CD8-positive, alpha-beta memory T cell (primary cell): ENCODE measurements at regions not wholly inside any gene's neighbourhood (a gene's known extent, or its start where the extent isn't known, plus 50 kb on each side); places are given as distances from the start of the nearest gene placed in this dataset.

ENCODE experiments used
- CTCF ChIA-PET: fragments of 350-600 bp; sonication (Branson Sonifier 250); formaldehyde crosslinking; loops from one replicate; lab custom pipeline; 2021; ENCODE audit warnings: antibody characterized with exemption; lab: Charles Lee
- POLR2A ChIA-PET: fragments of 350-600 bp; sonication (Branson Sonifier 250); formaldehyde crosslinking; loops from one replicate; lab custom pipeline; 2021; ENCODE audit warnings: antibody characterized with exemption; lab: Charles Lee
- DNase-seq, 5 donors: peaks; one replicate each; pipeline versions ENCODE4 v3.0.0 to v3.0.0-alpha.2; 2020 to 2022; ENCODE audit warnings: mixed read lengths in 1 of 5
- H3K27ac ChIP-seq: one replicate; pipeline ENCODE4 v1.7.0; 2013; ENCODE audit warnings: low read depth, mild to moderate bottlenecking, low read length, moderate library complexity
- H3K27me3 ChIP-seq: 2 replicates; pipeline ENCODE4 v1.7.0; 2013; ENCODE audit warnings: low read length, mild to moderate bottlenecking; ENCODE audit not compliant: insufficient read depth, poor library complexity, severe bottlenecking
- H3K36me3 ChIP-seq: 2 replicates; pipeline ENCODE4 v1.7.0; 2013; ENCODE audit warnings: mild to moderate bottlenecking, low read length, moderate library complexity; ENCODE audit not compliant: insufficient read depth
- H3K4me1 ChIP-seq: 2 replicates; pipeline ENCODE4 v1.7.0; 2013; ENCODE audit warnings: mild to moderate bottlenecking, low read length, moderate library complexity; ENCODE audit not compliant: insufficient read depth
- H3K4me3 ChIP-seq: 2 replicates; pipeline ENCODE4 v1.7.0; 2013; ENCODE audit warnings: mild to moderate bottlenecking, low read length
- H3K9me3 ChIP-seq: 2 replicates; pipeline ENCODE4 v1.7.0; 2013; ENCODE audit warnings: mild to moderate bottlenecking, low read length
- H3K27ac Mint-ChIP-seq, 8 donors: one replicate each; pipeline ENCODE4 v1.8.0; 2020 to 2021; ENCODE audit warnings: mixed read lengths in 8 of 8, mild to moderate bottlenecking in 6 of 8, inconsistent platforms in 3 of 8, moderate library complexity in 3 of 8
- H3K27me3 Mint-ChIP-seq, 2 donors: one replicate each; pipeline ENCODE4 v1.8.0; 2020 to 2021; ENCODE audit warnings: mixed read lengths in 2 of 2, mild to moderate bottlenecking in 1 of 2, moderate library complexity in 1 of 2
- H3K36me3 Mint-ChIP-seq, 3 donors: one replicate each; pipeline ENCODE4 v1.8.0; 2020 to 2021; ENCODE audit warnings: mixed read lengths in 3 of 3, inconsistent platforms in 1 of 3, mild to moderate bottlenecking in 1 of 3
- H3K4me1 Mint-ChIP-seq, 3 donors: one replicate each; pipeline ENCODE4 v1.8.0; 2020 to 2021; ENCODE audit warnings: mixed read lengths in 3 of 3, inconsistent platforms in 1 of 3, mild to moderate bottlenecking in 1 of 3
- H3K4me3 Mint-ChIP-seq, 7 donors: one replicate each; pipeline ENCODE4 v1.8.0; 2020 to 2021; ENCODE audit warnings: mixed read lengths in 7 of 7, mild to moderate bottlenecking in 6 of 7, moderate library complexity in 4 of 7, inconsistent platforms in 2 of 7
- H3K9me3 Mint-ChIP-seq, 5 donors: one replicate each; pipeline ENCODE4 v1.8.0; 2020 to 2022; ENCODE audit warnings: mixed read lengths in 5 of 5, mild to moderate bottlenecking in 3 of 5, moderate library complexity in 2 of 5, inconsistent platforms in 1 of 5

DNA sequence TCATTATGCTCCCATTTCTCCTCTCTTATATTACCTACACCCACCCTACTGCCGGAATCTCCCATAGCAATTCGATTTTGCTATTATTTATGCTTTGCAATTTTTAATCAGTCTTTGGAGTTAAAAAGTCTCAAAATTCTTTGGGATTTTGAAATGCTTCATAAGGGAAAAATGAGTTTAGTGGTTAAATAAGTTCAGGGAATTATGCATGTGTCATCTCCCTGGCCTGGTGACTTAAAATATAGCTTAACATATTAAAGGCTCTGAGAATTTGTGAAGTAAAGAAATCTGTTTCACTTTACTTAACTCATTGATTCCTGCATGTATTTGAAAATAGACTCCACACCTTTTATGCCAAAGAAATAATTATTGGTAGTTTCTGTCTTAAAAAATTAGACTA lies 185.1 kb upstream of the DIPK2B start:
- POLR2A ChIA-PET = no interaction called here
- CTCF ChIA-PET = no interaction called here
- Mint-ChIP-seq H3K4me1 (no peaks in the 10 kb centered on the region), H3K27ac (no peak overlapping the region), H3K27me3 (no peaks in the 10 kb centered on the region), H3K4me3 (no peak overlapping the region), H3K9me3 (peaks cover 0 to 4% (median 3%) of the 10 kb centered on the region in 5 donors), H3K36me3 (no peaks in the 10 kb centered on the region)
- no peak overlapping the region for H3K4me3 ChIP-seq
- no peak overlapping the region for H3K27ac ChIP-seq
- no peaks in the 10 kb centered on the region for H3K36me3 ChIP-seq
- H3K27me3 ChIP-seq = no peaks in the 10 kb centered on the region
- DNase-seq = no peak
- H3K4me1 ChIP-seq = no peaks in the 10 kb centered on the region
- no peaks in the 10 kb centered on the region for H3K9me3 ChIP-seq

DNA sequence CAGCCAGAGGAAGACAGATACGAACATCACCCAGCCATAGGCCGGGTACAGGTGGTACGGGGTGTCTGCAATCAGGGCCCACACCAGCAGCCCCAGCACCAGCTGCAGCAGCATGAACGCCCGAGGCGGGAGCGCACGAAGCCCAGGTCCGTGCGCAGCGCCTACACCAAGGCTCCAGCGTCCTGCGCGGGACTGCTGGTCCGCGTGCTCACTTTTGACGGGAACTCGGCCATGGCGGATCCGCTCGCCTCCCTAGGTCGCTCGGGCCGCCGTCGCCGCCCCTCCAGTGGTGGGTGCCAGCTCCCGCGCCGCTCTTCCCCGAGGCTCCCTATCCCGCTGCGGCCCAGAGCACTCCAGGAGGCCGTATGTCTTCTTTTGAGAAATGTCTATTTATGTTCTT lies 181.2 kb upstream of the DIPK2B start:
- Histone ChIP-seq H3K27me3 (no peaks in the 10 kb centered on the region), H3K9me3 (no peaks in the 10 kb centered on the region), H3K27ac (no peak overlapping the region), H3K4me1 (no peaks in the 10 kb centered on the region), H3K36me3 (no peaks in the 10 kb centered on the region), H3K4me3 (no peak overlapping the region)
- Mint-ChIP-seq H3K4me1 (no peaks in the 10 kb centered on the region), H3K27ac (no peak overlapping the region), H3K4me3 (no peak overlapping the region), H3K36me3 (no peaks in the 10 kb centered on the region), H3K27me3 (no peaks in the 10 kb centered on the region), H3K9me3 (peaks cover 0 to 2% (median 0%) of the 10 kb centered on the region in 5 donors)
- ChIA-PET POLR2A (no interaction called here), CTCF (no interaction called here)
- no peak for DNase-seq

DNA sequence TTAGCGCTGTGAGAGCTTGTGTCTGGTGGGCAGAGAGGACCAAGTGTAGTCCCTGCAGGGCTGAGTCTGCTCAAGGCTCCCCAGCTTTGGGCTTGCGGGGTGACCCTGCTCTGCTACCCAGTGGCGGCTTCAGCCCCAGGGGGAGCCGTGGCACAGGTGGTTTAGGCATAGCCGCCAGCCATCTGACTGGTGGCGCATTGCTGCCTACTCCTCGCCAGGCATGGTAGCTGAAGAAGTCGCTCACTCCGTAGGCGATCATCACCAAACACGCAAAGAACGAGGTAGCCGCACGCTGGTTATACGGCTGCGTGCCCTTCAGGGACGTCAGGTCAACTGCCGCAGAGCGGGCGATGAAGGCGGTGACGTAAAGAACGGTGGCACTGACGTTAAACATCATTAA lies 180.7 kb upstream of the DIPK2B start:
- no peak for DNase-seq
- Mint-ChIP-seq H3K9me3 (peaks cover 0 to 2% (median 0%) of the 10 kb centered on the region in 5 donors), H3K36me3 (no peaks in the 10 kb centered on the region), H3K27ac (no peak overlapping the region), H3K4me1 (no peaks in the 10 kb centered on the region), H3K27me3 (no peaks in the 10 kb centered on the region), H3K4me3 (no peak overlapping the region)
- CTCF ChIA-PET = no interaction called here
- Histone ChIP-seq H3K4me3 (no peak overlapping the region), H3K4me1 (no peaks in the 10 kb centered on the region), H3K9me3 (no peaks in the 10 kb centered on the region), H3K27me3 (no peaks in the 10 kb centered on the region), H3K27ac (no peak overlapping the region), H3K36me3 (no peaks in the 10 kb centered on the region)
- POLR2A ChIA-PET = no interaction called here

DNA sequence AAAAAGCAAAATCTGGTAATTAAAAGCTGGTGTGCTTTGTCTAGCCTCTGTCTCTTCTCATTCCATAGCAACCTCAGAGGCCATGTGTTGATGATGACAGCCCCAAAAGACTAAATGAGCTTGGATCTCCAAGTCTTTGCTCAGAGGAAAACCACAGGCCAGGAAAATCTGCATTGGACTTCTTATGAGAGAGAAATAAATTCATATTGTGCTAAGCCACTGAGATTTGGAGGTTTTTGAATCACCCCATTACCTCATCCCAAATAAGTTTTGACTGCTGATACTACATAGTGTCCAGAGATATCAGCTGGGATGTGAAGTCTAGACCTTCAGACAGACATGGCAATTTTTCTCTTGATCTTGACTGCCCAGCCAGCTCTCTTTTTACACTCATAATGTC lies 178.6 kb upstream of the DIPK2B start:
- Mint-ChIP-seq H3K27me3 (peaks cover 0 to 1% of the 10 kb centered on the region in 2 donors), H3K27ac (no peak overlapping the region), H3K36me3 (no peaks in the 10 kb centered on the region), H3K4me3 (no peak overlapping the region), H3K4me1 (no peaks in the 10 kb centered on the region), H3K9me3 (peaks cover 0 to 2% (median under 1%) of the 10 kb centered on the region in 5 donors)
- H3K4me1 ChIP-seq = no peaks in the 10 kb centered on the region
- H3K27me3 ChIP-seq = no peaks in the 10 kb centered on the region
- no peak overlapping the region for H3K27ac ChIP-seq
- no peak for DNase-seq
- POLR2A ChIA-PET = no interaction called here
- no peaks in the 10 kb centered on the region for H3K9me3 ChIP-seq
- CTCF ChIA-PET = no interaction called here
- H3K36me3 ChIP-seq = no peaks in the 10 kb centered on the region
- H3K4me3 ChIP-seq = no peak overlapping the region

DNA sequence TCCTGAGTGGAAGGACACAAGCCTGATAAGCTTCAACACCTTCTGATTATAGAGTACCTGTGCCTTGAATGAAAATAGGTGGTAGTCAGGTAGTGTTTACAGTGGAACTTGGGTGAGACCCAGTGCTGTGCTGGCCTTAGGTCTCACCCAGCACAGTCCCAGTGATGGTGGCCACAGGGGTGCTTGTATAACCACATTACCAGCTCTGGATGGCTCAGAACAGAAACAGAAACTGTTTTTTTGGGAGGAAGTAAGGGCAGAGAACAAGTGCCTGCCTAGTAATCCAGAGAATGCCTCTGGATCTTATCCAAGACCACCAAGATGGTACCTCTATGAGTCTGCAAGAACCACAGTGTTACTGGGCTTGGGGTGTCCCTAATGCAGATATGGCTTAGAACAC lies 171.5 kb upstream of the DIPK2B start:
- DNase-seq = no peak
- CTCF ChIA-PET = no interaction called here
- Mint-ChIP-seq H3K4me1 (no peaks in the 10 kb centered on the region), H3K27me3 (peaks cover 15 to 22% of the 10 kb centered on the region in 2 donors), H3K27ac (no peak overlapping the region), H3K4me3 (no peak overlapping the region), H3K9me3 (peaks cover 9 to 19% (median 17%) of the 10 kb centered on the region in 5 donors), H3K36me3 (peaks cover 0 to 9% (median 3%) of the 10 kb centered on the region in 3 donors)
- no peaks in the 10 kb centered on the region for H3K36me3 ChIP-seq
- no peaks in the 10 kb centered on the region for H3K9me3 ChIP-seq
- no peaks in the 10 kb centered on the region for H3K27me3 ChIP-seq
- no peaks in the 10 kb centered on the region for H3K4me1 ChIP-seq
- POLR2A ChIA-PET = no interaction called here
- H3K4me3 ChIP-seq = no peak overlapping the region
- no peak overlapping the region for H3K27ac ChIP-seq

DNA sequence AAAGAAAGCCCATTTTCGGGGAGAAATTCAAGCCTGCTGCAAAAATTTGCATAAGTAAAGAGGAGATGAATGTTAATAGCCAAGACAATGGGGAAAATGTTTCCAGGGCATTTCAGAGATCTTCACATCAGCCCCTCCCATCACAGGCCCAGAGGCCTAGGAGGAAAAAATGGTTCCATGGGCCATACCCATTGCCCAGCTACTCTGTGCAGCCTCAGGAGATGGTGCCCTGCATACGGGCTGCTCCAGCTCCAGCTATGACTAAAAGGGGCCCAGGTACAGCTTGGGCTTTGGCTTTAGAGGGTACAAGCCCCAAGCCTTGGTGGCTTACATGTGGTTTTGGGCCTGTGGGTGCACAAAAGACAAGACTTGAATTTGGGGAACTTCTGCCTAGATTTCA lies 168.0 kb upstream of the DIPK2B start:
- Mint-ChIP-seq H3K4me3 (no peak overlapping the region), H3K27me3 (peaks cover 11 to 24% of the 10 kb centered on the region in 2 donors), H3K4me1 (no peaks in the 10 kb centered on the region), H3K27ac (no peak overlapping the region), H3K36me3 (peaks cover 0 to 9% (median 3%) of the 10 kb centered on the region in 3 donors), H3K9me3 (peaks cover 4 to 19% (median 14%) of the 10 kb centered on the region in 5 donors)
- no peaks in the 10 kb centered on the region for H3K9me3 ChIP-seq
- no peak for DNase-seq
- H3K4me1 ChIP-seq = no peaks in the 10 kb centered on the region
- no peaks in the 10 kb centered on the region for H3K27me3 ChIP-seq
- H3K4me3 ChIP-seq = no peak overlapping the region
- POLR2A ChIA-PET = no interaction called here
- H3K36me3 ChIP-seq = no peaks in the 10 kb centered on the region
- CTCF ChIA-PET = no interaction called here
- no peak overlapping the region for H3K27ac ChIP-seq

DNA sequence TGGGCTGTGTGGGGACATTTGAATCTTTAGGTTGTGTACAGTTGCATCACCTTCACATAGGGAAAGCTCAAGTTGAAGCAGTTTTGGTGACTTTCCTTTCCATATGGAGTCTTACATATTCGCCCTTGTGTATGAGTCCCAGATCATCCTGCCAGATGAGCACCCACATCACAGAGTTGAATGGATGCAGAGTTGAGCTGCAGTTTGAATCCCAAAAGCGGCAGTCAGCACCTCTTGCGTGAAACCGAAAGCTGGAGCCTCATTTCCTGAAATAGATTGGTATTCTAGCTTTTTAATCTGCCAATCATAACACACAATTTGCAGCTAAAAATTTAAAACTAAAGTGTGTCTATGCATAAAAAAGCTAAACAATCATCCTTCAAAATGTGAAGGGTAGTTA lies 162.9 kb upstream of the DIPK2B start:
- no peak overlapping the region for H3K4me3 Mint-ChIP-seq
- H3K36me3 ChIP-seq = no peaks in the 10 kb centered on the region
- H3K4me3 ChIP-seq = no peak overlapping the region
- H3K27me3 Mint-ChIP-seq = peaks cover 7 to 13% of the 10 kb centered on the region in 2 donors
- H3K27me3 ChIP-seq = no peaks in the 10 kb centered on the region
- no peaks in the 10 kb centered on the region for H3K9me3 ChIP-seq
- no peak overlapping the region for H3K27ac ChIP-seq
- ChIA-PET CTCF (no interaction called here), POLR2A (no interaction called here)
- H3K4me1 ChIP-seq = no peaks in the 10 kb centered on the region
- no peak for DNase-seq
- H3K27ac Mint-ChIP-seq = no peak overlapping the region
- peaks cover 2 to 8% (median 7%) of the 10 kb centered on the region in 5 donors for H3K9me3 Mint-ChIP-seq
- H3K36me3 Mint-ChIP-seq = peaks cover 0 to 4% (median 3%) of the 10 kb centered on the region in 3 donors
- no peaks in the 10 kb centered on the region for H3K4me1 Mint-ChIP-seq

DNA sequence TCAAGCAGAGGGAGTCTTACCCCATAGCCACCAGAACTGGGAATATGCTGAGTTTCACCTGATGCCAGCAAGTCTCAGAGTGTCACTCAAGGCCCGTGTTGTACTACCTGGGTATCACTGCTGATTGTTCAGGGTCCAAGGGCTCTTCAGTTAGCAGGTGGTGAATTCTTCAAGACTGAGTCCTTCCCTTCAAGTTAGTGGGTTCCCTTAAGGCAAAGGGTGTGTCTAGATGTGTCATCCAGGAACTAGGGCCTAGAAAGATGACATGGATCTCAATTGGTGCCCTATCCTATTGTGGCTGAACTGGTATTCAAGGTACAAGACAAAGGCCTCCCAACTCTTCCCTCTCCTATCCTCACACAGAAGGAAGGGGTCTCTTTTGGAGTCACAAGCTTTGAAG lies 159.9 kb upstream of the DIPK2B start:
- POLR2A ChIA-PET = no interaction called here
- Histone ChIP-seq H3K4me3 (no peak overlapping the region), H3K36me3 (no peaks in the 10 kb centered on the region), H3K9me3 (no peaks in the 10 kb centered on the region), H3K4me1 (no peaks in the 10 kb centered on the region), H3K27me3 (no peaks in the 10 kb centered on the region), H3K27ac (no peak overlapping the region)
- Mint-ChIP-seq H3K4me1 (no peaks in the 10 kb centered on the region), H3K27me3 (peaks cover 7 to 10% of the 10 kb centered on the region in 2 donors), H3K9me3 (peaks cover 0 to 6% (median 2%) of the 10 kb centered on the region in 5 donors), H3K27ac (no peak overlapping the region), H3K36me3 (no peaks in the 10 kb centered on the region), H3K4me3 (no peak overlapping the region)
- CTCF ChIA-PET = no interaction called here
- no peak for DNase-seq

DNA sequence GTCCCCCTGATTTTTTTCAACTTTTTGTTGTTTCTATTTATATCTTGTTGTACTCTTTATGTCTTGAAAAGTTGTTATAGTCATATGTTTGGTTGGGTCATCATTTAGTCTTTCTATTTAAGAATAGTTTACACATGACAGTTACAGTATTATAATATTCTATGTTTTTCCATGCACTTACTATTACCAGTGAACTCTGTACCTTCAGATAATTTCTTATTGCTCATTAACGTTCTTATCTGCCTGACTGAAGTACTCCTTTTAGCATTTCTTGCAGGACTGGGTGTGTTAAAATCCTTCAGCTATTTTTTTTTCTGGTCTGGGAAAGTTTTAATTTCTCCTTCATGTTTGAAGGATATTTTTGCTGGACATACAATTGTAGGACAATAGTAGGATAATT lies 157.7 kb upstream of the DIPK2B start:
- Histone ChIP-seq H3K36me3 (no peaks in the 10 kb centered on the region), H3K4me3 (no peak overlapping the region), H3K27ac (no peak overlapping the region), H3K4me1 (no peaks in the 10 kb centered on the region), H3K9me3 (no peaks in the 10 kb centered on the region), H3K27me3 (no peaks in the 10 kb centered on the region)
- Mint-ChIP-seq H3K27ac (no peak overlapping the region), H3K4me3 (no peak overlapping the region), H3K27me3 (peaks cover 7 to 8% of the 10 kb centered on the region in 2 donors), H3K4me1 (no peaks in the 10 kb centered on the region), H3K36me3 (no peaks in the 10 kb centered on the region), H3K9me3 (peaks cover 0 to 6% (median 2%) of the 10 kb centered on the region in 5 donors)
- CTCF ChIA-PET = no interaction called here
- POLR2A ChIA-PET = no interaction called here
- DNase-seq = no peak
